ENCODE measurements at regions not wholly inside any gene's neighbourhood (a gene's known extent, or its start where the extent isn't known, plus 50 kb on each side); places are given as distances from the start of the nearest gene placed in this dataset.

DNA sequence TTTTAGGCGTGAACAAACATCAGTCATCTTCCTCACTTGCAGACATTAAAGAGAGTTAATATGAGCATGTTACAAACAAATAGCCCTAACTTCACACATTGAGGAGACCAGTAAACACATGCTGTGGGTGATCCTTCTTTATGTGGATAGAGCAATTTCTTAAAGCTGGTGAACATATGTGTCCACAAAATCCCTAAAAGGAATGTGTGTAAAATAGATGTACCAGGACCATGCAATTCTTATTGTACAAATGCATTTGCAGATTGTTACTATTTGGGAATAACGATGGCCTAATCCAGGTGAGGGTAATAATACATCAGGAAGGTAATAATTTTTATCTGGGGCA is 228.9 kb downstream of the ALDH8A1 start:
- TF ChIP-seq ELF4 (CRISPR knock-in tag; IDR thresholded peaks at IDR 0.05) (no peak), ZFP30 (CRISPR knock-in tag; IDR thresholded peaks at IDR 0.05; ENCODE audit: borderline replicate concordance) (no peak), TEAD1 (CRISPR knock-in tag; IDR thresholded peaks at IDR 0.05) (no peak), FOXJ3 (CRISPR knock-in tag; IDR thresholded peaks at IDR 0.05) (no peak), HDAC2 (IDR thresholded peaks at IDR 0.05) (no peak)
- TF ChIP-seq, protein P1, sequence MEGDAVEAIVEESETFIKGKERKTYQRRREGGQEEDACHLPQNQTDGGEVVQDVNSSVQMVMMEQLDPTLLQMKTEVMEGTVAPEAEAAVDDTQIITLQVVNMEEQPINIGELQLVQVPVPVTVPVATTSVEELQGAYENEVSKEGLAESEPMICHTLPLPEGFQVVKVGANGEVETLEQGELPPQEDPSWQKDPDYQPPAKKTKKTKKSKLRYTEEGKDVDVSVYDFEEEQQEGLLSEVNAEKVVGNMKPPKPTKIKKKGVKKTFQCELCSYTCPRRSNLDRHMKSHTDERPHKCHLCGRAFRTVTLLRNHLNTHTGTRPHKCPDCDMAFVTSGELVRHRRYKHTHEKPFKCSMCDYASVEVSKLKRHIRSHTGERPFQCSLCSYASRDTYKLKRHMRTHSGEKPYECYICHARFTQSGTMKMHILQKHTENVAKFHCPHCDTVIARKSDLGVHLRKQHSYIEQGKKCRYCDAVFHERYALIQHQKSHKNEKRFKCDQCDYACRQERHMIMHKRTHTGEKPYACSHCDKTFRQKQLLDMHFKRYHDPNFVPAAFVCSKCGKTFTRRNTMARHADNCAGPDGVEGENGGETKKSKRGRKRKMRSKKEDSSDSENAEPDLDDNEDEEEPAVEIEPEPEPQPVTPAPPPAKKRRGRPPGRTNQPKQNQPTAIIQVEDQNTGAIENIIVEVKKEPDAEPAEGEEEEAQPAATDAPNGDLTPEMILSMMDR (IDR thresholded peaks at IDR 0.05 in 2 of 3, conservative IDR thresholded peaks at IDR 0.05 in 1 of 3; ENCODE audit: insufficient read depth in 2 of 3, low read depth in 1 of 3, low read length in 3 of 3), result no peak
